ENCODE measurements at regions not wholly inside any gene's neighbourhood (a gene's known extent, or its start where the extent isn't known, plus 50 kb on each side); places are given as distances from the start of the nearest gene placed in this dataset.

DNA sequence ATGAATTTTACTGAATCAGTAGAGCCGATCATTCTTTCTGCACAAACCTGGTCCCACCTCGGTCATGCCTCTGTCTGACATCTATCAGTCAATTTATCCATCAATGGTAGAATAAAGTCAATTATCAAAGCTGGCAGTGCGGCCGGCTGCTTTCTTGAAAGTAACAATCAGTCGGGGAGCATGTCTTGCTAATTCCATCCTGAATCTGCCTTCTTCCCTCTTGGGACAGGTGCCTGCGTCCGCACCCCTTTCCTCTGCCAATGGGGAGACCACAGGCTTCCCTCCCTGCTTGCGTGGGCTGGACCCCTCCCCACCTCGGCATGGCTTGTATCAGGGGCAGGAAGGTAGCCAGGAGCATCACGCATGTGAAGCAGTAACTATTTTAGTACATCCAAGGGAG is 962.9 kb downstream of the BRD1 start:
- TF ChIP-seq, protein P1, sequence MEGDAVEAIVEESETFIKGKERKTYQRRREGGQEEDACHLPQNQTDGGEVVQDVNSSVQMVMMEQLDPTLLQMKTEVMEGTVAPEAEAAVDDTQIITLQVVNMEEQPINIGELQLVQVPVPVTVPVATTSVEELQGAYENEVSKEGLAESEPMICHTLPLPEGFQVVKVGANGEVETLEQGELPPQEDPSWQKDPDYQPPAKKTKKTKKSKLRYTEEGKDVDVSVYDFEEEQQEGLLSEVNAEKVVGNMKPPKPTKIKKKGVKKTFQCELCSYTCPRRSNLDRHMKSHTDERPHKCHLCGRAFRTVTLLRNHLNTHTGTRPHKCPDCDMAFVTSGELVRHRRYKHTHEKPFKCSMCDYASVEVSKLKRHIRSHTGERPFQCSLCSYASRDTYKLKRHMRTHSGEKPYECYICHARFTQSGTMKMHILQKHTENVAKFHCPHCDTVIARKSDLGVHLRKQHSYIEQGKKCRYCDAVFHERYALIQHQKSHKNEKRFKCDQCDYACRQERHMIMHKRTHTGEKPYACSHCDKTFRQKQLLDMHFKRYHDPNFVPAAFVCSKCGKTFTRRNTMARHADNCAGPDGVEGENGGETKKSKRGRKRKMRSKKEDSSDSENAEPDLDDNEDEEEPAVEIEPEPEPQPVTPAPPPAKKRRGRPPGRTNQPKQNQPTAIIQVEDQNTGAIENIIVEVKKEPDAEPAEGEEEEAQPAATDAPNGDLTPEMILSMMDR (IDR thresholded peaks at IDR 0.05; ENCODE audit: low read depth, low read length) = no peak
- no peak overlapping the region for H3K4me3 ChIP-seq
- no peak overlapping the region for H3K27ac ChIP-seq
- no peaks in the 10 kb centered on the region for H3K4me1 ChIP-seq (ENCODE audit: low read depth)
- DNase-seq (ENCODE audit: low read depth in 1 of 2, low spot score in 1 of 2) = no peak
- no peaks in the 10 kb centered on the region for H3K9me3 ChIP-seq (ENCODE audit: low read depth)
- no peaks in the 10 kb centered on the region for H3K36me3 ChIP-seq
- no peaks in the 10 kb centered on the region for H3K27me3 ChIP-seq

GRCh38 chr22:48863965-48864528 is 963.6 kb downstream of the BRD1 start:
- Histone ChIP-seq H3K4me3 (no peak overlapping the region), H3K27ac (no peak overlapping the region), H3K36me3 (no peaks in the 10 kb centered on the region), H3K4me1 (ENCODE audit: low read depth) (no peaks in the 10 kb centered on the region), H3K27me3 (no peaks in the 10 kb centered on the region), H3K9me3 (ENCODE audit: low read depth) (no peaks in the 10 kb centered on the region)
- no peak for DNase-seq (ENCODE audit: low read depth in 1 of 2, low spot score in 1 of 2)
- TF ChIP-seq, protein P1 (IDR thresholded peaks at IDR 0.05; ENCODE audit: low read depth, low read length) = no peak

- no peaks in the 10 kb centered on the region for H3K27me3 ChIP-seq
- no peak overlapping the region for H3K27ac ChIP-seq
- no peak overlapping the region for H3K4me3 ChIP-seq
- H3K4me1 ChIP-seq (ENCODE audit: low read depth) = no peaks in the 10 kb centered on the region
- H3K9me3 ChIP-seq (ENCODE audit: low read depth) = no peaks in the 10 kb centered on the region
- TF ChIP-seq, protein P1 (IDR thresholded peaks at IDR 0.05; ENCODE audit: low read depth, low read length) = no peak
- DNase-seq (ENCODE audit: low read depth in 1 of 2, low spot score in 1 of 2) = no peak
- no peaks in the 10 kb centered on the region for H3K36me3 ChIP-seq
Observed at GRCh38 chr22:48860557-48860956, 967.1 kb downstream of the BRD1 start.

GRCh38 chr22:48858856-48859255 is 968.8 kb downstream of the BRD1 start:
- Histone ChIP-seq H3K9me3 (ENCODE audit: low read depth) (no peaks in the 10 kb centered on the region), H3K36me3 (no peaks in the 10 kb centered on the region), H3K27ac (no peak overlapping the region), H3K4me1 (ENCODE audit: low read depth) (no peaks in the 10 kb centered on the region), H3K4me3 (no peak overlapping the region), H3K27me3 (no peaks in the 10 kb centered on the region)
- no peak for DNase-seq (ENCODE audit: low read depth in 1 of 2, low spot score in 1 of 2)
- TF ChIP-seq, protein P1 (IDR thresholded peaks at IDR 0.05; ENCODE audit: low read depth, low read length) = no peak

- H3K36me3 ChIP-seq = no peaks in the 10 kb centered on the region
- H3K4me3 ChIP-seq = no peak overlapping the region
- H3K9me3 ChIP-seq (ENCODE audit: low read depth) = no peaks in the 10 kb centered on the region
- H3K27ac ChIP-seq = no peak overlapping the region
- DNase-seq (ENCODE audit: low read depth in 1 of 2, low spot score in 1 of 2) = no peak
- no peaks in the 10 kb centered on the region for H3K4me1 ChIP-seq (ENCODE audit: low read depth)
- TF ChIP-seq, protein P1 (IDR thresholded peaks at IDR 0.05; ENCODE audit: low read depth, low read length) = no peak
- H3K27me3 ChIP-seq = no peaks in the 10 kb centered on the region
Observed at GRCh38 chr22:48858121-48858520, 969.6 kb downstream of the BRD1 start.
